BLaER1 treated with 17β-estradiol and CSF1 and Interleukin-3, amounts not matched to agents 10 nM and 100 nM (cell line): ENCODE measurements at regions not wholly inside any gene's neighbourhood (a gene's known extent, or its start where the extent isn't known, plus 50 kb on each side); places are given as distances from the start of the nearest gene placed in this dataset.

Source experiments
- H3K27ac ChIP-seq, 11 experiments: shearing (Covaris generic); formaldehyde crosslinking; 2 replicates each; pipeline ENCODE4 v1.8.1; 2022
- H3K27me3 ChIP-seq, 11 experiments: shearing (Covaris generic); formaldehyde crosslinking; 2 replicates each; pipeline ENCODE4 v1.8.1; 2022
- H3K36me3 ChIP-seq, 11 experiments: shearing (Covaris generic); formaldehyde crosslinking; 2 replicates each; pipeline ENCODE4 v1.8.1; 2022
- H3K4me1 ChIP-seq, 10 experiments: shearing (Covaris generic); formaldehyde crosslinking; 2 replicates each; pipeline ENCODE4 v1.8.1; 2022
- H3K4me2 ChIP-seq, 11 experiments: shearing (Covaris generic); formaldehyde crosslinking; 2 replicates each; pipeline ENCODE4 v1.8.1; 2022
- H3K4me3 ChIP-seq, 10 experiments: shearing (Covaris generic); formaldehyde crosslinking; 2 replicates each; pipeline ENCODE4 v1.8.1; 2022
- H3K9ac ChIP-seq, 11 experiments: shearing (Covaris generic); formaldehyde crosslinking; 2 replicates each; pipeline ENCODE4 v1.8.1; 2022
- H3K9me3 ChIP-seq, 11 experiments: shearing (Covaris generic); formaldehyde crosslinking; replicated peaks in 1 of 11; 2 replicates each; pipeline ENCODE4 v1.8.1; 2022
- H4K20me1 ChIP-seq, 11 experiments: shearing (Covaris generic); formaldehyde crosslinking; 2 replicates each; pipeline ENCODE4 v1.8.1; 2022
- Cebpa-rat ChIP-seq, 11 experiments: shearing (Covaris generic); IDR thresholded peaks; 2 replicates each; pipeline ENCODE4 v1.8.1; 2022

- H4K20me1 ChIP-seq, result no peaks in the 10 kb centered on the region
- no peak overlapping the region for H3K4me2 ChIP-seq
- H3K4me3 ChIP-seq, result no peak overlapping the region
- H3K9ac ChIP-seq, result no peak overlapping the region
- TF ChIP-seq Cebpa-rat (IDR thresholded peaks at IDR 0.05), result no peak
- H3K36me3 ChIP-seq, result no peaks in the 10 kb centered on the region
- no peaks in the 10 kb centered on the region for H3K4me1 ChIP-seq
- H3K9me3 ChIP-seq, result 0 out of 22 replicates have a peak, but pooled peaks cover 0 to 4% (median 0%) of the 10 kb centered on the region in 11 experiments
- no peak overlapping the region for H3K27ac ChIP-seq
- H3K27me3 ChIP-seq, result no peaks in the 10 kb centered on the region
These were observed 173.5 kb downstream of the LMBRD1 start for GRCh38 chr6:69623357-69623756.

GRCh38 chr6:69622924-69623323, 173.9 kb downstream of the LMBRD1 start:
- H3K27ac ChIP-seq, result no peak overlapping the region

GRCh38 chr6:69622230-69622629, 174.6 kb downstream of the LMBRD1 start:
- H3K27me3 ChIP-seq, result no peaks in the 10 kb centered on the region
- no peak overlapping the region for H3K9ac ChIP-seq
- no peak overlapping the region for H3K4me3 ChIP-seq
- H3K9me3 ChIP-seq, result peaks cover 0 to 4% (median 0%) of the 10 kb centered on the region in 11 experiments; a peak in 1 of 22 replicates
- H3K27ac ChIP-seq, result no peak overlapping the region
- TF ChIP-seq Cebpa-rat (IDR thresholded peaks at IDR 0.05), result no peak
- no peak overlapping the region for H3K4me2 ChIP-seq
- H3K4me1 ChIP-seq, result no peaks in the 10 kb centered on the region
- H4K20me1 ChIP-seq, result no peaks in the 10 kb centered on the region
- H3K36me3 ChIP-seq, result no peaks in the 10 kb centered on the region

More at GRCh38 chr6:69622924-69623323, 173.9 kb downstream of the LMBRD1 start:
- Histone ChIP-seq H3K27me3 (no peaks in the 10 kb centered on the region), H3K4me2 (no peak overlapping the region), H3K4me3 (no peak overlapping the region), H3K9ac (no peak overlapping the region), H3K36me3 (no peaks in the 10 kb centered on the region), H4K20me1 (no peaks in the 10 kb centered on the region), H3K9me3 (0 out of 22 replicates have a peak, but pooled peaks cover 0 to 4% (median 0%) of the 10 kb centered on the region in 11 experiments), H3K4me1 (no peaks in the 10 kb centered on the region)
- no peak for TF ChIP-seq Cebpa-rat (IDR thresholded peaks at IDR 0.05)

GRCh38 chr6:69617163-69617562, 179.6 kb downstream of the LMBRD1 start:
- no peaks in the 10 kb centered on the region for H3K36me3 ChIP-seq
- H3K4me3 ChIP-seq, result no peak overlapping the region
- H3K9me3 ChIP-seq, result peaks cover 0 to 7% (median 0%) of the 10 kb centered on the region in 11 experiments; a peak in 2 of 22 replicates
- H3K4me1 ChIP-seq, result no peaks in the 10 kb centered on the region
- no peaks in the 10 kb centered on the region for H3K27me3 ChIP-seq
- H3K4me2 ChIP-seq, result no peak overlapping the region
- H3K27ac ChIP-seq, result no peak overlapping the region
- H4K20me1 ChIP-seq, result no peaks in the 10 kb centered on the region
- TF ChIP-seq Cebpa-rat (IDR thresholded peaks at IDR 0.05), result no peak
- H3K9ac ChIP-seq, result no peak overlapping the region

GRCh38 chr6:69609836-69610472, 186.9 kb downstream of the LMBRD1 start:
- no peaks in the 10 kb centered on the region for H3K36me3 ChIP-seq
- H3K27me3 ChIP-seq, result no peaks in the 10 kb centered on the region
- no peak overlapping the region for H3K4me3 ChIP-seq
- no peak overlapping the region for H3K27ac ChIP-seq
- no peaks in the 10 kb centered on the region for H4K20me1 ChIP-seq
- H3K4me1 ChIP-seq, result no peaks in the 10 kb centered on the region
- no peak overlapping the region for H3K9ac ChIP-seq
- no peaks in the 10 kb centered on the region for H3K9me3 ChIP-seq
- H3K4me2 ChIP-seq, result no peak overlapping the region
- TF ChIP-seq Cebpa-rat (IDR thresholded peaks at IDR 0.05), result no peak

GRCh38 chr6:69601132-69601531, 195.7 kb downstream of the LMBRD1 start:
- TF ChIP-seq Cebpa-rat (IDR thresholded peaks at IDR 0.05), result no peak
- H3K27me3 ChIP-seq, result no peaks in the 10 kb centered on the region
- no peaks in the 10 kb centered on the region for H3K36me3 ChIP-seq
- no peaks in the 10 kb centered on the region for H4K20me1 ChIP-seq
- H3K4me3 ChIP-seq, result no peak overlapping the region
- no peak overlapping the region for H3K27ac ChIP-seq
- no peaks in the 10 kb centered on the region for H3K9me3 ChIP-seq
- no peaks in the 10 kb centered on the region for H3K4me1 ChIP-seq
- H3K9ac ChIP-seq, result no peak overlapping the region
- H3K4me2 ChIP-seq, result no peak overlapping the region

GRCh38 chr6:69594405-69594804, 202.4 kb downstream of the LMBRD1 start:
- Histone ChIP-seq H3K4me1 (no peaks in the 10 kb centered on the region), H3K9me3 (no peaks in the 10 kb centered on the region), H3K4me3 (no peak overlapping the region), H3K27ac (no peak overlapping the region), H3K27me3 (no peaks in the 10 kb centered on the region), H3K9ac (no peak overlapping the region), H3K4me2 (no peak overlapping the region), H4K20me1 (no peaks in the 10 kb centered on the region), H3K36me3 (no peaks in the 10 kb centered on the region)
- TF ChIP-seq Cebpa-rat (IDR thresholded peaks at IDR 0.05), result no peak

GRCh38 chr6:69593706-69594105, 203.1 kb downstream of the LMBRD1 start:
- H3K27ac ChIP-seq, result no peak overlapping the region
- no peaks in the 10 kb centered on the region for H4K20me1 ChIP-seq
- no peaks in the 10 kb centered on the region for H3K27me3 ChIP-seq
- no peak overlapping the region for H3K4me3 ChIP-seq
- TF ChIP-seq Cebpa-rat (IDR thresholded peaks at IDR 0.05), result no peak
- H3K9ac ChIP-seq, result no peak overlapping the region
- H3K9me3 ChIP-seq, result no peaks in the 10 kb centered on the region
- H3K4me1 ChIP-seq, result no peaks in the 10 kb centered on the region
- H3K4me2 ChIP-seq, result no peak overlapping the region
- H3K36me3 ChIP-seq, result no peaks in the 10 kb centered on the region

- H4K20me1 ChIP-seq, result no peaks in the 10 kb centered on the region
- no peak overlapping the region for H3K4me3 ChIP-seq
- H3K9me3 ChIP-seq, result no peaks in the 10 kb centered on the region
- no peaks in the 10 kb centered on the region for H3K36me3 ChIP-seq
- no peak overlapping the region for H3K27ac ChIP-seq
- H3K4me1 ChIP-seq, result peaks cover 10 to 16% (median 15%) of the 10 kb centered on the region in 10 experiments
- H3K4me2 ChIP-seq, result no peak overlapping the region
- H3K27me3 ChIP-seq, result no peaks in the 10 kb centered on the region
- no peak overlapping the region for H3K9ac ChIP-seq
- no peak for TF ChIP-seq Cebpa-rat (IDR thresholded peaks at IDR 0.05)
These were observed 207.2 kb downstream of the LMBRD1 start for GRCh38 chr6:69589626-69590025.
